ENCODE measurements at regions not wholly inside any gene's neighbourhood (a gene's known extent, or its start where the extent isn't known, plus 50 kb on each side); places are given as distances from the start of the nearest gene placed in this dataset.

DNA sequence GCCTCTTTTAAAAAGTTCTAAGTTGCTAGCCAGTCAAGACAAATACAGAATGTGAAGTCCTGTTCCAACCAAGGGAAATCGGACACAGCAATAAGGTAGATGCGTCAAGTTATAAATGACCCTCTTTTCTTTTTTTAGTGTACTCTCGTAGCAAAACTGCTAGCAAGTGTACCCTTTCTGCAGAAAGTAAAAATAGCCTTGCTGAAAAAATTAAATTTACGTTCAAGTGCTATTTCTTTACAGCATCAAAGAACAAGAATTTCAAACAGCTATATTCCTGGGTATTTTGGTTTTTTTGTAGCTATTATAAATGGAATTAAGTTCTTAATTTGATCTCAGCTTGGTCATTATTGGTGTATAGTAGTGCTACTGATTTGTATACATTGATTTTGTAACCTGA, 119.2 kb downstream of the NAA11 start:
- TF ChIP-seq, protein P1, sequence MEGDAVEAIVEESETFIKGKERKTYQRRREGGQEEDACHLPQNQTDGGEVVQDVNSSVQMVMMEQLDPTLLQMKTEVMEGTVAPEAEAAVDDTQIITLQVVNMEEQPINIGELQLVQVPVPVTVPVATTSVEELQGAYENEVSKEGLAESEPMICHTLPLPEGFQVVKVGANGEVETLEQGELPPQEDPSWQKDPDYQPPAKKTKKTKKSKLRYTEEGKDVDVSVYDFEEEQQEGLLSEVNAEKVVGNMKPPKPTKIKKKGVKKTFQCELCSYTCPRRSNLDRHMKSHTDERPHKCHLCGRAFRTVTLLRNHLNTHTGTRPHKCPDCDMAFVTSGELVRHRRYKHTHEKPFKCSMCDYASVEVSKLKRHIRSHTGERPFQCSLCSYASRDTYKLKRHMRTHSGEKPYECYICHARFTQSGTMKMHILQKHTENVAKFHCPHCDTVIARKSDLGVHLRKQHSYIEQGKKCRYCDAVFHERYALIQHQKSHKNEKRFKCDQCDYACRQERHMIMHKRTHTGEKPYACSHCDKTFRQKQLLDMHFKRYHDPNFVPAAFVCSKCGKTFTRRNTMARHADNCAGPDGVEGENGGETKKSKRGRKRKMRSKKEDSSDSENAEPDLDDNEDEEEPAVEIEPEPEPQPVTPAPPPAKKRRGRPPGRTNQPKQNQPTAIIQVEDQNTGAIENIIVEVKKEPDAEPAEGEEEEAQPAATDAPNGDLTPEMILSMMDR (IDR thresholded peaks at IDR 0.05), result no peak
- no peak for DNase-seq
- H3K4me1 ChIP-seq, result no peaks in the 10 kb centered on the region
- H3K9me3 ChIP-seq, result peaks cover 0 to 18% (median 4%) of the 10 kb centered on the region in 3 donors
- intact Hi-C loops (cut with DNase I; ENCODE audit: low total_unique reads), result no loop called here
- H3K4me3 ChIP-seq, result no peak overlapping the region
- H3K27me3 ChIP-seq, result no peaks in the 10 kb centered on the region
- no peaks in the 10 kb centered on the region for H3K36me3 ChIP-seq
- H3K27ac ChIP-seq, result no peak overlapping the region

DNA sequence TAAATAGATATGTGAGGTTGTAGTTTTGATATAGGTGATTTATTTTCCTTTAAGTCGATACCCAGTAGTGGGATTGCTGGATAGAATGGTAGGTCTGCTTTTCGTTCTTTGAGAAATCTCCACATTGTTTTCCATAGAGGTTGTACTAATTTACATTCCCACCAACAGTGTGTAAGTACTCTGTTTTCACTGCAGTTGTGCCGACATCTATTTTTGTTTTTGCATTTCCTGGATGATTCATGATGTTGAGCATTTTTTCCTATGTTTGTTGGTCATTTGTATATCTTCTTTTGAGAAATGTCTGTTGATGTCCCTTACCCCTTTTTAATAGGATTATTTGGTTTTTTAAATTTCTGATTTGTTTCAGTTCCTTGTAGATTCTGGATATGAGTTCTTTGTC, 120.7 kb downstream of the NAA11 start:
- Histone ChIP-seq H3K36me3 (no peaks in the 10 kb centered on the region), H3K27me3 (no peaks in the 10 kb centered on the region), H3K4me3 (no peak overlapping the region), H3K4me1 (no peaks in the 10 kb centered on the region), H3K27ac (no peak overlapping the region), H3K9me3 (peaks cover 0 to 18% (median 4%) of the 10 kb centered on the region in 3 donors)
- TF ChIP-seq, protein P1 (IDR thresholded peaks at IDR 0.05), result no peak
- no peak for DNase-seq
- intact Hi-C loops (cut with DNase I; ENCODE audit: low total_unique reads), result no loop called here

DNA sequence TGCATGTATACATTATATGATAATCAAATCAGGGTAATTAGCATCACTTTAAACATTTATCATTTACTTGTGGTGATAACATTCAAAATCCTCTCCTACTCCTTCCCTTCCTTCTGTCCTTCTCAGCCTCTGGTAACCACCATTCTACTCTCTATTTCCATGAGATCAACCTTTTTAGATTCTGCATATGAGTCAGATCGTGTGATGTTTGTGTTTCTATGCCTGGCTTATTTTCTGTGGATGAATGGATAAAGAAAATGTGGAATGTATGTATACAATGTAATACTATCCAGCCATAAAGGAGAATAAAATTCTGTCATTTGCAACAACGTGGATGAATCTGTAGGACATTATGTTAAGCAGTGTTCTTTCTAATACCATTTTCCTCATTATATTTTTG, 123.9 kb downstream of the NAA11 start:
- DNase-seq, result no peak
- no peaks in the 10 kb centered on the region for H3K27me3 ChIP-seq
- TF ChIP-seq, protein P1 (IDR thresholded peaks at IDR 0.05), result no peak
- intact Hi-C loops (cut with DNase I; ENCODE audit: low total_unique reads), result no loop called here
- no peak overlapping the region for H3K27ac ChIP-seq
- no peaks in the 10 kb centered on the region for H3K36me3 ChIP-seq
- no peak overlapping the region for H3K4me3 ChIP-seq
- H3K9me3 ChIP-seq, result peaks cover 0 to 16% (median 4%) of the 10 kb centered on the region in 3 donors
- no peaks in the 10 kb centered on the region for H3K4me1 ChIP-seq

DNA sequence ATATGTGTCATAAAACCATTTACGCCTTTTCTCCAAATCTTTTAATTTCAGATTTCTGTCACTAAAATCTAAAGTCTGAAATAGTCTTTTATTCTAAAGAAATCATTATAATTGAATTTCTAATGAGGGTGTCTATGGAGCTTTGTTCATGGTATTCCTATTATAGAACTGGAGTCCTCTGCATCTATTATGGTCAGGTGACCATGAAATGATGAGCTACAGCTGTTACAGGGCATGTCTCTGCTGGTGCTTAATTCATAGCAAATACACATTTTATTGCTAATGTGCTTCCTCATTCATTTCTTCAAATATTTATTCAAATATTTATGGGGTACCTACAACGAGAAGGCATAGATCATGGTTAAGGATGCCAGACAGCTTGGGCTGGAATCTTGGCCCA, 126.1 kb downstream of the NAA11 start:
- TF ChIP-seq, protein P1 (IDR thresholded peaks at IDR 0.05), result no peak
- no peaks in the 10 kb centered on the region for H3K27me3 ChIP-seq
- intact Hi-C loops (cut with DNase I; ENCODE audit: low total_unique reads), result no loop called here
- H3K36me3 ChIP-seq, result no peaks in the 10 kb centered on the region
- no peaks in the 10 kb centered on the region for H3K4me1 ChIP-seq
- DNase-seq, result no peak
- no peak overlapping the region for H3K27ac ChIP-seq
- H3K9me3 ChIP-seq, result no peaks in the 10 kb centered on the region
- no peak overlapping the region for H3K4me3 ChIP-seq

DNA sequence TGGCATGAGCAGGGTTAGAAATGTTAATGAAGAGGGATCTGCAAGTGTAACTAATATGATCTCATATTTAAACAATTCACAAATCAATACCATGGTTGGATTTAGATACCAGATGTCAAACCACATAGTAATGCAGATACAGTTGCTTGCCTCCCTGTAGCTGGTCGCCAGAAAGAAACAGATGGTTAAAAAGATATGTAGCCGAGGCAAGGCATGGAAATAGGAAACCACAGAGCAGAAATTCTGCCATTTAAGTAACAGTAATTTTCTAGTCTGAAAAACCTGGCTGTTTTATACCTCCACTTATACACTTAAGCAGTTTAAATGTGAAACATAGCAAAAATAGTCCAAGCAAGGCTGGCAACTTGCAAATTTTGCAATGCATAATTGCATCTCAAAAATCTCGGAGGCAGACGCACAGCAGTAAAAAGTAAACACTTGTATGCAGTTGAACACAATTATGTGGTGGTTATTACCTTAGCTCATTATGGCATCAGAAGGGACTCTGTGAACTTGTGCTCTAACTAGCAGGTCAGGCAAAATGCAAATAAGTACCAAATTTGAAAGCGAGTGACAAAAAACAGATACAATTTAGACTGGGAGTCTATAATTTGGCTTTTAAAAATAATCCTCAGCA, 126.8 kb downstream of the NAA11 start:
- H3K4me1 ChIP-seq, result no peaks in the 10 kb centered on the region
- DNase-seq, result no peak
- no peaks in the 10 kb centered on the region for H3K9me3 ChIP-seq
- H3K36me3 ChIP-seq, result no peaks in the 10 kb centered on the region
- TF ChIP-seq, protein P1 (IDR thresholded peaks at IDR 0.05), result no peak
- no peaks in the 10 kb centered on the region for H3K27me3 ChIP-seq
- H3K27ac ChIP-seq, result no peak overlapping the region
- intact Hi-C loops (cut with DNase I; ENCODE audit: low total_unique reads), result no loop called here
- H3K4me3 ChIP-seq, result no peak overlapping the region
